NT2/D1 (cell line): ENCODE measurements at regions not wholly inside any gene's neighbourhood (a gene's known extent, or its start where the extent isn't known, plus 50 kb on each side); places are given as distances from the start of the nearest gene placed in this dataset.

Experiments
- YY1 ChIP-seq: IDR thresholded peaks from 2 replicates; pipeline ENCODE4 v1.6.1; 2011; ENCODE audit not compliant: insufficient read length, insufficient read depth
- ZNF274 ChIP-seq: IDR thresholded peaks from 2 replicates; pipeline ENCODE4 v1.6.1; 2011; ENCODE audit warnings: mild to moderate bottlenecking, low read depth, low read length

GRCh38 chr3:20572473-20572872, 386.5 kb upstream of the SGO1 start:
- TF ChIP-seq YY1 (no peak), ZNF274 (no peak)
